ENCODE measurements at regions not wholly inside any gene's neighbourhood (a gene's known extent, or its start where the extent isn't known, plus 50 kb on each side); places are given as distances from the start of the nearest gene placed in this dataset.
A peak's percentile ranks its signal among the peaks of the same experiment; 100 is the strongest.

DNA sequence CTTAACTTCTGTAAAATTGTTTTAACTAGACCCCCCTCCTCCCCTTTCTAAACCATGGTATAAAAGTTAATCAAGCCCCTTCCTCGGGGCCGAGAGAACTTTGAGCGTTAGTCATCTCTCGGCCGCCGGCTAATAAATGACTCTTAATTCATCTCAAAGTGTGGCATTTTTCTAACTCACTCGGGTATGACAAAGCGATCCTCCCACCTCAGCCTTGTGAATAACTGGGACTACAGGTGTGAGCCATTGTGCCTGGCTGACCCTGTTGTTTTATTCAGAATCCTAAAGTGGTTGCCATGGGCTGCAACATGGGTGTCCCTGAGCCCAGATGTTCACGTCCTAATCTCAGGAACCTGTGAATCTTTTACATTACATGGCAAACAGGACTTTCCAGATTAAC lies 540.7 kb upstream of the AMELY start:
- WGBS, 2 experiments (ENCODE audit: low coverage in 1 of 2, low lambda C conversion rate in 2 of 2, missing lambda C conversion rate in 2 of 2) = 96 to 98% methylated on average over 9 of the region's 9 CpGs
- H3K36me3 ChIP-seq (ENCODE audit: low read depth) = no peaks in the 10 kb centered on the region
- H3K9ac ChIP-seq = no peak overlapping the region
- no peaks in the 10 kb centered on the region for H3K9me2 ChIP-seq (ENCODE audit: insufficient read depth)
- H3K4me3 ChIP-seq = no peak overlapping the region
- H3K27me3 ChIP-seq (replicated peaks; ENCODE audit: insufficient read depth) = no peaks in the 10 kb centered on the region
- TF ChIP-seq EZH2phosphoT487 (IDR thresholded peaks at IDR 0.05; ENCODE audit: insufficient read depth, low read depth) (no peak), EZH2 (IDR thresholded peaks at IDR 0.05; ENCODE audit: insufficient read depth, poor library complexity, severe bottlenecking) (no peak)
- no peak overlapping the region for H2AFZ ChIP-seq
- peak overlapping the region; percentile 100 for H3K27ac ChIP-seq
- peaks cover 53% of the 10 kb centered on the region for H3F3A ChIP-seq (ENCODE audit: insufficient read depth)
- in situ Hi-C loops (cut with MboI) = no loop called here
- peaks cover 46% of the 10 kb centered on the region for H3K4me1 ChIP-seq (ENCODE audit: insufficient read depth)
- no peaks in the 10 kb centered on the region for H3K9me3 ChIP-seq (ENCODE audit: low read depth)
- DNase-seq = no peak
- H3K4me2 ChIP-seq (ENCODE audit: unreplicated experiment) = no peak overlapping the region
- no peaks in the 10 kb centered on the region for H3K79me2 ChIP-seq (ENCODE audit: insufficient read depth)
- H4K20me1 ChIP-seq (ENCODE audit: insufficient read depth) = no peaks in the 10 kb centered on the region

DNA sequence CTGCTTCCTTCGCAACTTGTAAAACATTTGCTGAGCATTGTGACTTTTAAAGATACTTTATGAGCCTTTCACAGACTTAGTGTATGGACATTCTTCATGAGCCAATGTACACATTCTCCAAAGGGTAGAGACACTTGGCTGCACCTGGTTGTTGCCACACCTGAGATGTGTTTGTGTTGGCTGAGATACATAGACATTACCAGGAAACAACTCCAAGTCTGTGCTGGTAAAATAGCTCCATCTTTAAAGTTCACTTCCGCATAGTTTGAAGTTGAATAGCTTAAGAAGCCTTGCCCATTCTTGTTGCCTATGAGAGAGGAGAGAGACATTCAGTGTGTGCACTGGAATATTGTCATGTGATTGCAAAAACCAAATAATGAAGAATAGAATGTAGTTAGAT lies 538.3 kb upstream of the AMELY start:
- H4K20me1 ChIP-seq (ENCODE audit: insufficient read depth) = no peaks in the 10 kb centered on the region
- TF ChIP-seq EZH2phosphoT487 (IDR thresholded peaks at IDR 0.05; ENCODE audit: insufficient read depth, low read depth) (no peak), EZH2 (IDR thresholded peaks at IDR 0.05; ENCODE audit: insufficient read depth, poor library complexity, severe bottlenecking) (no peak)
- no peaks in the 10 kb centered on the region for H3K36me3 ChIP-seq (ENCODE audit: low read depth)
- H3K27me3 ChIP-seq (replicated peaks; ENCODE audit: insufficient read depth) = no peaks in the 10 kb centered on the region
- H3K9ac ChIP-seq = no peak overlapping the region
- no peak overlapping the region for H3K4me3 ChIP-seq
- 0 out of 2 replicates have a peak overlapping the region, but pooled peaks have one; percentile 93 for H3K27ac ChIP-seq
- H3K9me2 ChIP-seq (ENCODE audit: insufficient read depth) = no peaks in the 10 kb centered on the region
- peaks cover 32% of the 10 kb centered on the region for H3K4me1 ChIP-seq (ENCODE audit: insufficient read depth)
- H3K79me2 ChIP-seq (ENCODE audit: insufficient read depth) = no peaks in the 10 kb centered on the region
- in situ Hi-C loops (cut with MboI) = no loop called here
- H3F3A ChIP-seq (ENCODE audit: insufficient read depth) = peaks cover 46% of the 10 kb centered on the region
- 96 to 100% methylated on average over 2 of the region's 2 CpGs for WGBS, 2 experiments (ENCODE audit: low coverage in 1 of 2, low lambda C conversion rate in 2 of 2, missing lambda C conversion rate in 2 of 2)
- no peak for DNase-seq
- no peaks in the 10 kb centered on the region for H3K9me3 ChIP-seq (ENCODE audit: low read depth)
- no peak overlapping the region for H2AFZ ChIP-seq
- no peak overlapping the region for H3K4me2 ChIP-seq (ENCODE audit: unreplicated experiment)

DNA sequence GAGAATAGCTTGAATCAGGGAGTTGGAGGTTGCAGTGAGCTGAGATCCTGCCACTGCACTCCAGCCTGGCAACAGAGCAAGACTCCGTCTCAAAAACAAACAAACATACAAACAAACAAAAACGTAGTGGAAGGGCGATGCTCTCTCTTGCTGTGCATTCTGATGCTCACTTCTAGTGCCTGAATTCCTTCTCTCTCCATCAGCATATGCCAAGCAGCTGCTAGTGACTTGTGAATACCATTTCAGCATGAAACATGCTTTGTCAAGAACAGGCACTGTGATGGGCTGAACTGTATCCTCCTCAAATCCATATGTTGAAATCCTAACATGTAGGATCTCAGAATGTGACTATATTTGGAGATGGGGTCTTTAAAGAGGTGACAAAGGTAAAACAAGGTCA lies 537.1 kb upstream of the AMELY start:
- WGBS, 2 experiments (ENCODE audit: low coverage in 1 of 2, low lambda C conversion rate in 2 of 2, missing lambda C conversion rate in 2 of 2) = 7 to 10% methylated on average over 2 to 3 of the region's 3 CpGs
- in situ Hi-C loops (cut with MboI) = no loop called here
- Histone ChIP-seq H3K4me1 (ENCODE audit: insufficient read depth) (peaks cover 24% of the 10 kb centered on the region), H3K4me2 (ENCODE audit: unreplicated experiment) (no peak overlapping the region), H2AFZ (no peak overlapping the region), H3K9ac (peak overlapping the region; percentile 60), H3K27me3 (replicated peaks; ENCODE audit: insufficient read depth) (no peaks in the 10 kb centered on the region), H3K79me2 (ENCODE audit: insufficient read depth) (no peaks in the 10 kb centered on the region), H3K4me3 (no peak overlapping the region), H3K9me2 (ENCODE audit: insufficient read depth) (no peaks in the 10 kb centered on the region), H4K20me1 (ENCODE audit: insufficient read depth) (no peaks in the 10 kb centered on the region), H3K36me3 (ENCODE audit: low read depth) (no peaks in the 10 kb centered on the region), H3K27ac (peak overlapping the region; percentile 93), H3K9me3 (ENCODE audit: low read depth) (no peaks in the 10 kb centered on the region), H3F3A (ENCODE audit: insufficient read depth) (peaks cover 34% of the 10 kb centered on the region; the same call in 1 of the 2 replicates)
- peak; percentile 42 for DNase-seq
- TF ChIP-seq EZH2phosphoT487 (IDR thresholded peaks at IDR 0.05; ENCODE audit: insufficient read depth, low read depth) (no peak), EZH2 (IDR thresholded peaks at IDR 0.05; ENCODE audit: insufficient read depth, poor library complexity, severe bottlenecking) (no peak)

DNA sequence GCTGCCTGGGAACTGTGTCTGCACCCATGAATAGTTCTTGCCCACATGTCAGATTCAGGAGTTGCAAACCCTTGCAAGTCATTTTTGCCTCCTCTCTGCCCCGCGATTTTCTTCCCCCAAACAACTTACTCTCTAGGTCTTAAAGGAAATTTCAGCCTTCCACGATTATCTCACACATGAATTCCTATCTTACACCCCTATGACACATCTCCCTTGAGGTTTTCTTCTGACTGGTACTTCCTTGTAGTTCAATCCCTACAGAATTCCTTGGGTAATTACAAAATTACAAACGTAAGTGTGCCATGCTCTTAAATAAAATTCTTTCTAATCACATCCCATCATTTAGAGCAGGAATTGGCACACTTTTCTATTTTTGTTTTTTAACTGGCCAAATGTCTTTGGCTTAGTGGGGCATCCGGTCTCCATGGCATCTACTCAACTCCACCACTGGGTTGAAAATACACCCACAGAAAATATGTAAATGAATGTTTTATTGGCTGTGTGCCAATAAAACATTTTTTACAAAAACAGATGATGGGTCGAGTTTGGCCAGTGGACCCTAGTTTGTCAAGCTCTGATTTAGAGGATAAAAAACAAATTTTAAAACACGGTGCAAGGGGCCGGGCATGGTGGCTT lies 536.4 kb upstream of the AMELY start:
- no peaks in the 10 kb centered on the region for H3K9me2 ChIP-seq (ENCODE audit: insufficient read depth)
- peaks cover 24% of the 10 kb centered on the region for H3K4me1 ChIP-seq (ENCODE audit: insufficient read depth)
- peak; percentile 75 for DNase-seq
- no peaks in the 10 kb centered on the region for H3K9me3 ChIP-seq (ENCODE audit: low read depth)
- H3K4me2 ChIP-seq (ENCODE audit: unreplicated experiment) = peak overlapping the region; percentile 48
- peak overlapping the region; percentile 60 for H3K9ac ChIP-seq
- H3K27me3 ChIP-seq (replicated peaks; ENCODE audit: insufficient read depth) = no peaks in the 10 kb centered on the region
- TF ChIP-seq EZH2phosphoT487 (IDR thresholded peaks at IDR 0.05; ENCODE audit: insufficient read depth, low read depth) = no peak
- no peak for TF ChIP-seq EZH2 (IDR thresholded peaks at IDR 0.05; ENCODE audit: insufficient read depth, poor library complexity, severe bottlenecking)
- WGBS, 2 experiments (ENCODE audit: low coverage in 1 of 2, low lambda C conversion rate in 2 of 2, missing lambda C conversion rate in 2 of 2) = 1 to 2% methylated on average over 7 to 8 of the region's 8 CpGs
- H2AFZ ChIP-seq = no peak overlapping the region
- no peaks in the 10 kb centered on the region for H4K20me1 ChIP-seq (ENCODE audit: insufficient read depth)
- peak overlapping the region; percentile 93 for H3K27ac ChIP-seq
- in situ Hi-C loops (cut with MboI) = no loop called here
- H3K4me3 ChIP-seq = no peak overlapping the region
- no peaks in the 10 kb centered on the region for H3K79me2 ChIP-seq (ENCODE audit: insufficient read depth)
- H3F3A ChIP-seq (ENCODE audit: insufficient read depth) = peaks cover 34% of the 10 kb centered on the region; the same call in 1 of the 2 replicates
- H3K36me3 ChIP-seq (ENCODE audit: low read depth) = no peaks in the 10 kb centered on the region
